GM23338 (cell line): ENCODE measurements at regions not wholly inside any gene's neighbourhood (a gene's known extent, or its start where the extent isn't known, plus 50 kb on each side); places are given as distances from the start of the nearest gene placed in this dataset.

Source experiments
- ATAC-seq: fragments of 200-7000 bp; cut with Tn5 transposase; 3 replicates; pipeline ENCODE4 v1.9.1; 2020
- DNase-seq: peaks from one replicate; pipeline ENCODE4 v3.0.0-alpha.2; 2015; ENCODE audit warnings: low spot score
- H2AFZ ChIP-seq: fragments of 200-600 bp; sonication (generic); 2 replicates; pipeline ENCODE4 v1.8.0; 2016; ENCODE audit warnings: antibody characterized with exemption, mild to moderate bottlenecking, moderate library complexity
- H3F3A ChIP-seq: fragments of 200-600 bp; sonication (generic); replicated peaks from 2 replicates; pipeline ENCODE4 v1.8.0; 2017; ENCODE audit warnings: antibody characterized with exemption, mixed run types, low read depth
- H3K27ac ChIP-seq: fragments of 200-600 bp; sonication (generic); 2 replicates; pipeline ENCODE4 v1.6.1; 2016; ENCODE audit warnings: low read depth
- H3K27me3 ChIP-seq: fragments of 200-600 bp; sonication (generic); 2 replicates; pipeline ENCODE4 v1.8.0; 2016; ENCODE audit warnings: mild to moderate bottlenecking, mixed run types, moderate library complexity; ENCODE audit not compliant: insufficient read depth
- H3K36me3 ChIP-seq: fragments of 200-600 bp; sonication (generic); 2 replicates; pipeline ENCODE4 v1.8.0; 2016; ENCODE audit warnings: mild to moderate bottlenecking; ENCODE audit not compliant: insufficient read depth
- H3K4me1 ChIP-seq: fragments of 200-600 bp; sonication (generic); 2 replicates; pipeline ENCODE4 v1.8.0; 2016; ENCODE audit warnings: mild to moderate bottlenecking, moderate library complexity; ENCODE audit not compliant: insufficient read depth
- H3K4me2 ChIP-seq: fragments of 200-600 bp; sonication (generic); 2 replicates; pipeline ENCODE4 v1.7.1; 2017; ENCODE audit warnings: mixed run types
- H3K4me3 ChIP-seq: fragments of 200-600 bp; sonication (generic); 2 replicates; pipeline ENCODE4 v1.6.1; 2016; ENCODE audit warnings: mixed run types
- H3K79me2 ChIP-seq: fragments of 200-600 bp; sonication (generic); replicated peaks from 2 replicates; pipeline ENCODE4 v1.8.0; 2017; ENCODE audit warnings: mild to moderate bottlenecking; ENCODE audit not compliant: insufficient read depth
- H3K9me2 ChIP-seq: fragments of 200-600 bp; sonication (generic); 2 replicates; pipeline ENCODE4 v1.8.0; 2017; ENCODE audit not compliant: insufficient read depth
- H4K20me1 ChIP-seq: fragments of 200-600 bp; sonication (generic); replicated peaks from 2 replicates; pipeline ENCODE4 v1.8.0; 2017; ENCODE audit warnings: mild to moderate bottlenecking; ENCODE audit not compliant: insufficient read depth
- H3K27ac Mint-ChIP-seq: 2 replicates; pipeline ENCODE4 v1.8.0; 2020; ENCODE audit warnings: inconsistent platforms, mild to moderate bottlenecking, moderate library complexity, mixed read lengths
- H3K27me3 Mint-ChIP-seq: 3 replicates; pipeline ENCODE4 v1.8.0; 2022; ENCODE audit warnings: low read depth, mild to moderate bottlenecking, moderate library complexity, mixed read lengths, inconsistent platforms; ENCODE audit not compliant: insufficient read depth, poor library complexity
- H3K36me3 Mint-ChIP-seq: 3 replicates; pipeline ENCODE4 v1.8.0; 2021; ENCODE audit warnings: low read depth, mild to moderate bottlenecking, inconsistent platforms, moderate library complexity, mixed read lengths
- H3K4me1 Mint-ChIP-seq: 3 replicates; pipeline ENCODE4 v1.8.0; 2020; ENCODE audit warnings: mild to moderate bottlenecking, inconsistent platforms, mixed read lengths
- H3K4me3 Mint-ChIP-seq: 3 replicates; pipeline ENCODE4 v1.8.0; 2021; ENCODE audit warnings: moderate library complexity, mild to moderate bottlenecking, inconsistent platforms, mixed read lengths
- H3K9me3 Mint-ChIP-seq: 3 replicates; pipeline ENCODE4 v1.8.0; 2020; ENCODE audit warnings: moderate library complexity, mild to moderate bottlenecking, inconsistent platforms, mixed read lengths
- CTCF ChIP-seq, 2 experiments: fragments of 200-600 bp in 1 of 2; sonication (generic) in 1 of 2; conservative IDR thresholded peaks; 2 replicates each; pipeline versions ENCODE4 v1.5.1 to v1.6.1; 2016 to 2017; ENCODE audit warnings: antibody characterized with exemption in 2 of 2, low read depth in 2 of 2, mild to moderate bottlenecking in 2 of 2, moderate library complexity in 1 of 2
- JUNB ChIP-seq: IDR thresholded peaks from one replicate; pipeline ENCODE4 v1.6.1; 2016; ENCODE audit warnings: antibody characterized with exemption; ENCODE audit not compliant: unreplicated experiment
- POLR2AphosphoS5 ChIP-seq: IDR thresholded peaks from 2 replicates; pipeline ENCODE4 v1.6.1; 2016; ENCODE audit warnings: antibody characterized with exemption, low read depth
- STAT1 ChIP-seq: IDR thresholded peaks from one replicate; pipeline ENCODE4 v1.6.1; 2016; ENCODE audit warnings: antibody characterized with exemption; ENCODE audit not compliant: unreplicated experiment
- ZNF331 ChIP-seq: fragments of 250-450 bp; sonication (Bioruptor Pico); IDR thresholded peaks from 2 replicates; pipeline ENCODE4 v1.5.0; 2020; ENCODE audit warnings: low read depth, mild to moderate bottlenecking, moderate library complexity
- ZNF462 ChIP-seq: fragments of 250-450 bp; sonication (Bioruptor Pico); IDR thresholded peaks from 2 replicates; pipeline ENCODE4 v1.5.0; 2020; ENCODE audit warnings: mild to moderate bottlenecking, moderate library complexity

- Histone ChIP-seq H3K79me2 (no peaks in the 10 kb centered on the region), H4K20me1 (no peaks in the 10 kb centered on the region), H3K36me3 (no peaks in the 10 kb centered on the region), H3K4me1 (peaks cover 7% of the 10 kb centered on the region), H3K9me2 (0 out of 2 replicates have a peak, but pooled peaks cover 4% of the 10 kb centered on the region), H3K27ac (no peak overlapping the region), H3K4me3 (no peak overlapping the region), H3K27me3 (no peaks in the 10 kb centered on the region), H3K4me2 (peak overlapping the region; percentile 36; the same call in 1 of the 2 replicates), H3F3A (no peaks in the 10 kb centered on the region), H2AFZ (peak overlapping the region; percentile 73; the same call in 1 of the 2 replicates)
- Mint-ChIP-seq H3K27me3 (no peaks in the 10 kb centered on the region), H3K9me3 (peaks cover 9% of the 10 kb centered on the region; the same call in 1 of the 3 replicates), H3K4me3 (no peak overlapping the region), H3K27ac (peak overlapping the region; percentile 17; the same call in 1 of the 2 replicates), H3K36me3 (no peaks in the 10 kb centered on the region; the same call in 2 of the 3 replicates), H3K4me1 (peaks cover 17% of the 10 kb centered on the region)
- ATAC-seq = peak; percentile 72
- TF ChIP-seq ZNF331 (CRISPR knock-in tag) = no peak
- TF ChIP-seq ZNF462 = no peak
- no peak for TF ChIP-seq POLR2AphosphoS5
- no peak for TF ChIP-seq CTCF (conservative IDR thresholded peaks at IDR 0.05; ENCODE audit: low read depth in 2 of 2)
- TF ChIP-seq JUNB = no peak
- TF ChIP-seq STAT1 = no peak
- peak; percentile 23 for DNase-seq
Measured at GRCh38 chr18:24791751-24792545, 331.5 kb downstream of the HRH4 start.
